ENCODE measurements at regions not wholly inside any gene's neighbourhood (a gene's known extent, or its start where the extent isn't known, plus 50 kb on each side); places are given as distances from the start of the nearest gene placed in this dataset.
"Not testable (repeated sequence)": the region's sequence is repeated elsewhere in the genome, so short reads cannot be mapped to it uniquely, and the experiment has no call there.

- intact Hi-C loops (cut with micrococcal nuclease), result loop anchor here (10.0 kb wide), 1 partner anchor 1239 kb away; no protein-coding TSS in a partner anchor
- Mint-ChIP-seq H3K4me1 (peaks cover 9% of the 10 kb centered on the region), H3K27me3 (peaks cover 4% of the 10 kb centered on the region), H3K36me3 (ENCODE audit: low read depth) (no peaks in the 10 kb centered on the region), H3K27ac (peak overlapping the region; percentile 36), H3K4me3 (no peak overlapping the region), H3K9me3 (no peaks in the 10 kb centered on the region)
- no peak for DNase-seq
These were observed 78.1 kb upstream of the PRR5 start for GRCh38 chr22:44623771-44624510.

DNA sequence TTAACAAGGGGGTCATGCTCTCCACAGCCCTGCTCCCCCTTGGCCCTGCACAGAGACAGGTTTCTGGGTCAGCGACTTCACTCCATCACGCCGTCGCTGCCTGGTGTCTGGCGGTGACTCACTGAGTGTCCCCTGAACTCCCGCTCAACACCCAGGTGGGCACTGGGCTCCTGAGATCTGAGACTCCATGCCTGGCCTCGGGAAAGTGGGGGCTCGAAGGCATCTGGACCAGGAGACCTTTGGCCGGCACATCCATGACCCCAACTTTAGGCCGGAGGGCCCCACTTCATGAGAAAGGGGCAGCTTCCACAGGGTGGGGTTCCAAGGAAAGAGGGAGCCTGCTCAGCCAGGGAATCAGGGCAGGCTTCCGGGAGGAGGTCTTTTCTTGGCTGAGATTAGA, 79.3 kb upstream of the PRR5 start:
- Mint-ChIP-seq H3K27ac (no peak overlapping the region), H3K4me1 (peaks cover 9% of the 10 kb centered on the region), H3K27me3 (peaks cover 4% of the 10 kb centered on the region), H3K9me3 (no peaks in the 10 kb centered on the region), H3K4me3 (no peak overlapping the region), H3K36me3 (ENCODE audit: low read depth) (no peaks in the 10 kb centered on the region)
- no peak for DNase-seq
- intact Hi-C loops (cut with micrococcal nuclease), result loop anchor here (10.0 kb wide), 1 partner anchor 1238 kb away; no protein-coding TSS in a partner anchor

DNA sequence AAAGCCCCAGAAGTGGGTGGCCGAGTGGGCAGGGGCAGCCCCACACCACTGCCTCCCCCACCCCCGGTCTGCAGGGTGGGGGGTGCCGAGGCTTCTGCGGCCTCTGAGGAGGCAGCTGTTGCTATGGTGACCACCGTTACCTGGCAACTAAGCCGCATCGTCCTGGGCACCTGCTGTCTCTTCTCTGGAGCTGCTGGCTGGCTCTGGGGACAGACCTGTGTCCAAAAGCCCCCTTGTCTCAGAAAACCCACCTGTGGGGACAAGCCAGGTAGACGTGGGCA, 79.9 kb upstream of the PRR5 start:
- Mint-ChIP-seq H3K4me1 (peaks cover 9% of the 10 kb centered on the region), H3K4me3 (no peak overlapping the region), H3K27ac (no peak overlapping the region), H3K36me3 (ENCODE audit: low read depth) (no peaks in the 10 kb centered on the region), H3K9me3 (no peaks in the 10 kb centered on the region), H3K27me3 (peaks cover 4% of the 10 kb centered on the region)
- DNase-seq, result peak; percentile 79
- intact Hi-C loops (cut with micrococcal nuclease), result loop anchor here (10.0 kb wide), 1 partner anchor 1237 kb away; no protein-coding TSS in a partner anchor

- Mint-ChIP-seq H3K27ac (no peak overlapping the region), H3K36me3 (ENCODE audit: low read depth) (no peaks in the 10 kb centered on the region), H3K27me3 (peaks cover 4% of the 10 kb centered on the region), H3K4me1 (peaks cover 9% of the 10 kb centered on the region), H3K4me3 (no peak overlapping the region), H3K9me3 (no peaks in the 10 kb centered on the region)
- intact Hi-C loops (cut with micrococcal nuclease), result loop anchor here (10.0 kb wide), 1 partner anchor 1237 kb away; no protein-coding TSS in a partner anchor
- no peak for DNase-seq
These were observed 80.4 kb upstream of the PRR5 start for GRCh38 chr22:44621401-44622146.

DNA sequence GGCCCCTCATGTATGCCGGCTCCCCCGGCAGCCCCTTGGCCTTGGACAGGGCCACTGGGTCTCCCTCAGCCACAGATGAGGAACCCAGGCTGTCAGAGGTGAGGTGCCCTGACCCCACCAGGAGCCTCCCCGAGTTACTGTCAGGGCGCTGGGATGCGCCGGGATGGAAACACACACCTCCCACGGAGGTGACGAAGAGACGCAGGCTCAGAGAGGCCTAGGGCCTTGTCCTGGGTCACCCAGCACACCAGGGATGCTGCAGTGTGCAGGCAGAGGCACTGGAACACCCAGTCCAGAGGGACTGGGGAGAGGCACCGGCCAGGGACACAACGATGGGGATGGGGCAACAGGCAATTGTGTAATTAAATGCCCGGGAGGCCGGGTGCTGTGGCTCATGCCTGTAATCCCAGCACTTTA, 81.2 kb upstream of the PRR5 start:
- Mint-ChIP-seq H3K4me3 (no peak overlapping the region), H3K36me3 (ENCODE audit: low read depth) (no peaks in the 10 kb centered on the region), H3K9me3 (no peaks in the 10 kb centered on the region), H3K27ac (peak overlapping the region; percentile 26), H3K27me3 (peaks cover 2% of the 10 kb centered on the region), H3K4me1 (peaks cover 4% of the 10 kb centered on the region)
- DNase-seq, result no peak
- intact Hi-C loops (cut with micrococcal nuclease), result loop anchor here (10.0 kb wide), 1 partner anchor 1236 kb away; no protein-coding TSS in a partner anchor

- Mint-ChIP-seq H3K4me3 (no peak overlapping the region), H3K27me3 (peaks cover 2% of the 10 kb centered on the region), H3K36me3 (ENCODE audit: low read depth) (no peaks in the 10 kb centered on the region), H3K27ac (no peak overlapping the region), H3K9me3 (no peaks in the 10 kb centered on the region), H3K4me1 (peaks cover 4% of the 10 kb centered on the region)
- intact Hi-C loops (cut with micrococcal nuclease), result loop anchor here (10.0 kb wide), 1 partner anchor 1235 kb away; no protein-coding TSS in a partner anchor
- peak; percentile 96 for DNase-seq
These were observed 81.7 kb upstream of the PRR5 start for GRCh38 chr22:44620129-44620840.

DNA sequence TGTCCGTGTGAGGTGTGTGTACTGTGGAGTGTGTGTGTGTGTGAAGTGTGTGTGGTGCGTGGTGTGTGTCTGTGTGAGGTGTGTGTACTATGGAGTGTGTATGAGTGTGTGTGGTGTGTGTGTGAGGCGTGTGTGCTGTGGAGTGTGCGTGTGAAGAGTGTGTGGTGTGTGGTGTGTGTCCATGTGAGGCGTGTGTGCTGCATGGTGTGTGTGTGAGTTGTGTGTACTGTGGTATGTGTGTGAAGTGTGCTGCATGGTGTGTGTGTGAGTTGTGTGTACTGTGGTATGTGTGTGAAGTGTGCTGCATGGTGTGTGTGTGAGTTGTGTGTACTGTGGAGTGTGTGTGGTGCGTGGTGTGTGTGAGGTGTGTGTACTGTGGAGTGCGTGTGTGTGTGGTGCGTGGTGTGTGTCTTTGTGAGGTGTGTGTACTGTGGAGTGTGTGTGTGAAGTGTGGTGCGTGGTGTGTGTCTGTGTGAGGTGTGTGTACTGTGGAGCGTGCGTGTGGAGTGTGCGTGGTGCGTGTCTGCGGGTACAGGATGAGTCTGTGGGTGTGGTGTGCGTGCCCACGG, 82.4 kb upstream of the PRR5 start:
- DNase-seq; H3K27ac Mint-ChIP-seq; H3K4me1 Mint-ChIP-seq; H3K9me3 Mint-ChIP-seq; H3K4me3 Mint-ChIP-seq; H3K36me3 Mint-ChIP-seq (ENCODE audit: low read depth); H3K27me3 Mint-ChIP-seq: not testable (repeated sequence)
- intact Hi-C loops (cut with micrococcal nuclease), result loop anchor here (10.0 kb wide), 1 partner anchor 1235 kb away; no protein-coding TSS in a partner anchor

GRCh38 chr22:44618910-44619309, 83.1 kb upstream of the PRR5 start:
- not testable (repeated sequence) for H3K36me3 Mint-ChIP-seq (ENCODE audit: low read depth); H3K4me1 Mint-ChIP-seq

GRCh38 chr22:44618400-44618799, 83.6 kb upstream of the PRR5 start:
- intact Hi-C loops (cut with micrococcal nuclease), result no loop called here

More at GRCh38 chr22:44618910-44619309, 83.1 kb upstream of the PRR5 start:
- H3K27me3 Mint-ChIP-seq; DNase-seq; H3K9me3 Mint-ChIP-seq; intact Hi-C loops (cut with micrococcal nuclease); H3K4me3 Mint-ChIP-seq; H3K27ac Mint-ChIP-seq: not testable (repeated sequence)

GRCh38 chr22:44617828-44618227, 84.2 kb upstream of the PRR5 start:
- DNase-seq, result no peak
- intact Hi-C loops (cut with micrococcal nuclease), result no loop called here
- Mint-ChIP-seq H3K9me3 (no peaks in the 10 kb centered on the region), H3K27me3 (peaks cover 2% of the 10 kb centered on the region), H3K27ac (no peak overlapping the region), H3K4me3 (no peak overlapping the region), H3K36me3 (ENCODE audit: low read depth) (no peaks in the 10 kb centered on the region), H3K4me1 (peaks cover 4% of the 10 kb centered on the region)

More at GRCh38 chr22:44618400-44618799, 83.6 kb upstream of the PRR5 start:
- no peaks in the 10 kb centered on the region for H3K9me3 Mint-ChIP-seq
- H3K27me3 Mint-ChIP-seq, result peaks cover 2% of the 10 kb centered on the region
- no peak overlapping the region for H3K4me3 Mint-ChIP-seq
- no peaks in the 10 kb centered on the region for H3K36me3 Mint-ChIP-seq (ENCODE audit: low read depth)
- H3K27ac Mint-ChIP-seq, result no peak overlapping the region
- no peak for DNase-seq
- peaks cover 4% of the 10 kb centered on the region for H3K4me1 Mint-ChIP-seq

GRCh38 chr22:44616882-44617655, 84.9 kb upstream of the PRR5 start:
- Mint-ChIP-seq H3K4me1 (peaks cover 4% of the 10 kb centered on the region), H3K36me3 (ENCODE audit: low read depth) (no peaks in the 10 kb centered on the region), H3K4me3 (no peak overlapping the region), H3K9me3 (no peaks in the 10 kb centered on the region), H3K27me3 (peaks cover 2% of the 10 kb centered on the region), H3K27ac (no peak overlapping the region)
- no peak for DNase-seq
- intact Hi-C loops (cut with micrococcal nuclease), result no loop called here

- H3K9me3 Mint-ChIP-seq, result no peaks in the 10 kb centered on the region
- no peak overlapping the region for H3K27ac Mint-ChIP-seq
- intact Hi-C loops (cut with micrococcal nuclease), result no loop called here
- DNase-seq, result no peak
- H3K4me1 Mint-ChIP-seq, result peaks cover 4% of the 10 kb centered on the region
- no peak overlapping the region for H3K4me3 Mint-ChIP-seq
- H3K36me3 Mint-ChIP-seq (ENCODE audit: low read depth), result no peaks in the 10 kb centered on the region
- peaks cover 2% of the 10 kb centered on the region for H3K27me3 Mint-ChIP-seq
These were observed 85.5 kb upstream of the PRR5 start for GRCh38 chr22:44616461-44616860.

DNA sequence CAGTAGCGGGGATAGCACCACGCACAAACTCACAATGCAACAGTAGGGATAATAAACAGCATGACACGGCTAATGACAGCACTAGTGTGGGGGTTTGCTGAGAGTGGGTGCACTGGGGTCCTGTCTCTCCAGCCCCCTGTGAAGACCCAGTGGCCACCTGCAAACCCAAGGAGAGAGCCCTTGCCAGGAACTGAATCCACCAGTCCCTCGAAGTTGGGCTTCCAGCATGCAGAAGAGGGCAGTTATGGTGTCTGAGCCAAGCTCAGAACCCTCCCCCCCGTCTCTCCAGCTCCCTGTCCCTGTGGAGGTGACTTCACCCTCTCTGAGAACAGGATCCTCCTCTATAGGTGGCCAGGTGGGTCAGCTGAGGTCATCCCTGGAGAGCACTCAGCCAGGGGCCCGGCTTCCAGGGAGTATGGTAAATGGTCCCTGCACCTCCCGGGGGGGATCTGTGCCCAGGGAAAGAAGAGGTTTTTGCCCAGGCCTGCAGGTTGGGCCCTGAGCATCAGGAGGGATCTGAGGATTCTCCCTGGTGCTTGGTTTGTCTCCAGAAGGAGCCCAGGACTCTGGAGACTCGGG, 86.3 kb upstream of the PRR5 start:
- DNase-seq, result no peak
- intact Hi-C loops (cut with micrococcal nuclease), result no loop called here
- no peak overlapping the region for H3K27ac Mint-ChIP-seq
- H3K4me1 Mint-ChIP-seq, result peaks cover 2% of the 10 kb centered on the region
- H3K4me3 Mint-ChIP-seq, result no peak overlapping the region
- H3K27me3 Mint-ChIP-seq, result peaks cover 2% of the 10 kb centered on the region
- H3K36me3 Mint-ChIP-seq (ENCODE audit: low read depth), result no peaks in the 10 kb centered on the region
- no peaks in the 10 kb centered on the region for H3K9me3 Mint-ChIP-seq
